ENCODE measurements at regions not wholly inside any gene's neighbourhood (a gene's known extent, or its start where the extent isn't known, plus 50 kb on each side); places are given as distances from the start of the nearest gene placed in this dataset.
"Not testable (repeated sequence)": the region's sequence is repeated elsewhere in the genome, so short reads cannot be mapped to it uniquely, and the experiment has no call there.

GRCh38 chr7:155231941-155232340, 65.7 kb upstream of the INSIG1 start:
- DNase-seq = no peak

GRCh38 chr7:155232911-155233310, 64.8 kb upstream of the INSIG1 start:
- DNase-seq = no peak

- no peak for DNase-seq
Measured at GRCh38 chr7:155233311-155234157, 64.1 kb upstream of the INSIG1 start.

- no peak for DNase-seq
Measured at GRCh38 chr7:155234158-155234492, 63.6 kb upstream of the INSIG1 start.

GRCh38 chr7:155234950-155235789, 62.5 kb upstream of the INSIG1 start:
- no peak for DNase-seq

- DNase-seq = no peak
Measured at GRCh38 chr7:155236386-155236785, 61.3 kb upstream of the INSIG1 start.

- DNase-seq = no peak
Measured at GRCh38 chr7:155237297-155237696, 60.4 kb upstream of the INSIG1 start.

- no peak for DNase-seq
Measured at GRCh38 chr7:155237730-155238129, 59.9 kb upstream of the INSIG1 start.

GRCh38 chr7:155239431-155240087, 58.1 kb upstream of the INSIG1 start:
- DNase-seq = not testable (repeated sequence)

GRCh38 chr7:155244675-155245074, 53.0 kb upstream of the INSIG1 start:
- DNase-seq = no peak

GRCh38 chr7:155247479-155248365, 50.0 kb upstream of the INSIG1 start:
- no peak for DNase-seq
